B cell (primary cell): ENCODE measurements at regions not wholly inside any gene's neighbourhood (a gene's known extent, or its start where the extent isn't known, plus 50 kb on each side); places are given as distances from the start of the nearest gene placed in this dataset.

Experiments
- CTCF ChIP-seq: fragments of 200-600 bp; IDR thresholded peaks from one replicate; pipeline ENCODE4 v1.8.0; 2022; ENCODE audit warnings: antibody characterized with exemption, mild to moderate bottlenecking
- EZH2 ChIP-seq: IDR thresholded peaks from 2 replicates; pipeline ENCODE4 v1.6.1; 2012; ENCODE audit warnings: borderline replicate concordance, low read depth, mild to moderate bottlenecking, moderate library complexity, low read length; ENCODE audit not compliant: insufficient read depth, poor library complexity, severe bottlenecking

GRCh38 chr12:47388712-47389111, 309.0 kb upstream of the AMIGO2 start:
- TF ChIP-seq CTCF (no peak), EZH2 (no peak)
